Superior temporal gyrus (tissue), 1 donor: ENCODE measurements at regions not wholly inside any gene's neighbourhood (a gene's known extent, or its start where the extent isn't known, plus 50 kb on each side); places are given as distances from the start of the nearest gene placed in this dataset.
A peak's percentile ranks its signal among the peaks of the same experiment; 100 is the strongest.

Experiments
- DNase-seq: peaks from one replicate; pipeline ENCODE4 v3.0.0-alpha.2; 2016; ENCODE audit errors: extremely low spot score

DNA sequence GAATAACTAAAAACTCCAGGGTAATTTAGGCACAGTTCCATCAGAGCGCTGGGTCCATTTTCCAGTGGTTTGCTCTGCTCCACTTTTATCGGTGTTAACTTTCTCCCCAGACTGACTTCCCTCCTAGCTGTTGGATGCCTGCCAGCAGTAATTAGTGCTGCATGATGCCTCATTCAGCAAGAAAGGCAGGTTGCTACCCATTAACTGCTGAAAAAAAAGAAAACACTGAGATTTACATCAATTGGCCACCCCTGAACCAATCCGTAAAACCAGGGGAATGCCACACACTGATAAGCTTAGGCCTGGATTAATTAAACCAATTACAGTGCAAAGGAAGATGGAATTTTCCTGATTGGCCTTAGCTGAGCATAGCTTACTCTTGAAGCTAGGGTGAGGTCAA, 182.4 kb upstream of the CXXC4 start:
- DNase-seq: no peak

DNA sequence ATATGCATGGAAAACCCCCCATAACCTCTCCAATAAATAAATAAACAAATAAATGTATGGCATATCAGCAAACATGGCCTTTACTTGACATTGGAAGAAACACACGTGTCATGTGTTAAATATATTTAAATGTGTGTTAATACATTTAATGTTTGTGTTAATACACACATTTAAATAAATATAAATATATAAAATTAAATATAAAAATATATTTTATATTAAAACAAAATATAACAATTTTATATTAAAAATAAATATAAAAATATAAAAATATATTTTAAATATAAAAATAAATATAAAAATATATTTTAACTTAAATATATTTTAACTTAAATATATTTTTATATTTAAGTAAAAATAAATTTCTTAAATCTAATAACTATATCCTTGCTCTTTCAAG, 187.6 kb upstream of the CXXC4 start:
- no peak for DNase-seq

DNA sequence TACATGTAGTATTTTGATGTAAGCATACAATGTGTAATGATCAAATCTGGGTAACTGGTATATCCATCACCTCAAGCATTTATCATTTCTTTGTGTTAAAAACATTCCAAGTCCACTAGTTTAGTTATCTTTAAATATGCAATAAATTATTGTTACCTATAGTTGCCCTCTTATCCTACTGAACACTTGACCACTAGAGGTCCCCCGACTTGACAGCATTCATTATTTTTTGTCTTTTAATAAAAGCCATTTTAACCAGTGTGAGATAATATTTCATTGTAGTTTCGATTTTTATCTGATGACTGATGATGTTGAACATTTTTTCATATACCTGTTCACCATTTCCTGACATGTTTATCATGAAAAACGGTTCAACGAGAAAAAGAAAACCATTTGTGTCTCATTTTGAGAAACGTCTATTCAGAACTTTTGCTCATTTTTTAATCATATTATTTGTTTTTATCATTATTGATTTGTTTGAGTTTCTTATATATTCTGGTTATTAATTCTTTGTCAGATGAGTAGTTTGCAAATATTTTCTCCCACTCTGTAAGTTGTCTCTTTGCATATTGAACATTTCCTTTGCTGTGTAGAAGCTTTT, 199.0 kb upstream of the CXXC4 start:
- DNase-seq: no peak

DNA sequence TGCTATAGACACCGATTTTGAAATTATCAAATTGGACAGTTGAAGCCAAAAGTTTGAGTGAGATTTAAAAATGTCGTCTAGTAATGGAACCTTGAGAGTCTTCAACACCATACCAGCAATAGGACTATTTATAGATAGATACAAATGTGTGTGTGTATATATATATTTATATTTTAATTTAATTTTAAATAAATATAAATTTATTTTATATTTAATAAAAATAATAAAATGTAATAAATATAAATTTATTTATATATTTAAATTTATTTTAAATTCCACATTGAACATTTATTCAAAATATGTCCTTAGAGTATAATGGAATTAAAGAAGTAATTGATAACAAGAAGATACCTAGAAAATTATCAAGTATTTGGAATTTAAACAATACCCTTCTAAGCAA, 221.9 kb upstream of the CXXC4 start:
- no peak for DNase-seq

DNA sequence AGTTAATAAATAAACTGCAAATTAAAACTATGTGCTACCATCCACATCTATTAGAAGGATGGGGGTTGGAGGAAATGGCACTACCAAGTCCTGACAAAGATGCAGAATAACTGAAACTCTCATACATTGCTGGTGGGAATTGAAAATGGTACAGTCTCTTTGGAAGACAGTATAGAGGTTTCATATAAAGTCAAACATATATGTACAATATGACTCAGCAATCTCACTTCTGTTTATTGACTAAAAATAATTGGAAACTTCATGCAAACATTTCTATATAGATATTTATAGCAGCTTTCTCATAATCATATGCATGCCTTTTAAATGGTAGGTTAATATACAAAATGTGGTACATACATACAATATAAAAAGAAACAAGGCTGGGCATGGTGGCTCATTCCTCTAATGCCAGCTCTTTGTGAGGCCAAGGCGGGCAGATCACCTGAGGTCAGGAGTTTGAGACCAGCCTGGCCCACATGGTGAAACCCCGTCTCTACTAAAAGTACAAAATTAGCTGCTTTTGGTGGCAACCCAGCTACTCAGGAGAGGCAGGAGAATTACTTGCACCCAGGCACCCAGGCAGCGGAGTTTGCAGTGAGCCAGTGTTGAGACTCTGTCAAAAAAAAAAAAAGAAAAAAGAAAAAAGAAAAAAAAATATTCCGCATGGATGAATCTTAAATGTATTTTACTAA, 225.0 kb upstream of the CXXC4 start:
- DNase-seq: no peak

DNA sequence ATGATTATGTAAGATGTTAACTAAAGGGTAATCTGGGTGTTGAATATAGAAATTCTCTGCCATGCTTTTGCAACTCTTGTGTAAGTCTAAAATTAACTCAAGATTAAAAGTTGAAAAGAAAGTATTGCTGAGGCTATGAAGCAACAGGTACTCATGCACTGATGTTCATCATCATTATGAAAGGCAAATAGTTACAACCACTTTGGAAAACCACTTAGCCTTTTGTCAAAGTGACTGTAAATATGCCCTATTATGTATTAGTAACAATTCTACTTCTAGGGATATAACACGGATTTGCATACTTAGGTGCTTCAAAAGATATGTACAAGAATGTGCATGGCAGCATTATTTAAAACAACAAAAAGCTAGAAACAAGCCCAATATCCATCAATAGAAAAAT, 227.8 kb upstream of the CXXC4 start:
- DNase-seq: no peak

DNA sequence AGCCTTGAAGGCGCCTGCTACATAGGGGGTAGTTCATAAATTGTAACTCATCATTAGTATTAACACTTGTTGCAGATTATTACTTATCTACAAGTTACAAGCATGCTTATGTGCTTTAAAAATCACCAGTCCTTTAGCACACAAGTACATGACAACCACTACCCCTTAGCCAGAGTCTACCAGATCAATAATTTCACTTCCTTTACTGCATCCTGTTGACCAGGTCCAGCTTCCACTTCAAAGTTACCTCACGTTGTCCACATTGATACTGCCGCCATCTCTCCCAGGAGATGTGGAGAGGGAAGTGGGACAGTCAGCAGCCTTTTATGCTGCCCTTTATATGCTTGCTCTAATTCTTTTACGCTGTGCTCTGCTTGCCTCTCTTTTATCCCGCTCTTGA, 231.3 kb upstream of the CXXC4 start:
- DNase-seq: no peak

DNA sequence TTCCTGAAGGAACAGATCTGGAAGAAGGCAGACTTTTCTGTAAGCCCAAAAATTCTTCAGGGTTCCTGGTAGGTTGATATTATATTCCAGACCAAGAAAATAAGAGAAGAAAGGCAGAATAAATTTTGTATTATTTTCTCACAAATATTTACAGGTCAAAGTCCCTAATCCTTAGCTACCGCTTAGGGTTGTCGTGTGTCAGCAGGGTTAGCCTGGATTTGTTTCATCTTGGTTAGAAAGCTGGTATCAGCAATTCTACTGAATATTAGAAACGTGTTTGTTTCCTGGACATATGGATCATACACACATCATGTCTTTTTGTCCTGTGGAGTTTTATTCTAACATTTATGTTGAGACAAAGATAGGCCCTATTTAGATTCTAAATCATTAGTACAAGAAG, 232.9 kb upstream of the CXXC4 start:
- DNase-seq: no peak

DNA sequence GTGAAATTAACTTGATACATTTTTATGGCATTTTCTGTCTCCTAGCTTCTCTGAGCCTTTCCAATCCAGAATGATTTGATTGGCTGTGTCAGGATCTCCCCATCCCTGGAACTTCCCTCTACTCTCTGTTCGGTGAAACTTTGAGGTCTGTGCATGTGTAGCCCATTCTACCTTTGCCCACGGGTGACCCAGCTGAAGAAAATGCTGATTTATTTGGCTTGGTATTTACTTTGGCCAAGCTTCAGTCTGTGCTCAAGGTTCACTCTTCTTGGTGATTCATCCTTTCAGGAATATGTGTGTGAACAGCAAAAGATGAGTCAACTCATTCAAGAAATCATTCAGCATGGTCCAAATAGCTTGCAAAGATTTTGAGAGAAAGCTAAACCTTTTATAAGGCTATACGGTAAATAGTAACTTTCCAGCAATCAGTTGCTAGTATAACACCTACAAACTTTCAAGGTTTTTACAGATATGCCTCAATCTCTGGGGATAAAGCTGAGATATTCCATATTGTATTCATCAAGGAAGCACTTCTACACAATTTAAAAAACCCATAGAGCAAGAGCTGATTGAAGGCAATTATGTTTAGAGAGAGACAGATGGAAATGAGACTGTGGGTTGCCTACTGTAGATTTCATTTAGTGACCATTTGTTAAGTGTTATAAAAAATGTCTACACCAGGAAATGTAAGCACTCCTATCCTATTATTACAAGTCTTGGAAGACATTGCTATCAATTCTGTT, 233.9 kb upstream of the CXXC4 start:
- DNase-seq: peak; percentile 26

DNA sequence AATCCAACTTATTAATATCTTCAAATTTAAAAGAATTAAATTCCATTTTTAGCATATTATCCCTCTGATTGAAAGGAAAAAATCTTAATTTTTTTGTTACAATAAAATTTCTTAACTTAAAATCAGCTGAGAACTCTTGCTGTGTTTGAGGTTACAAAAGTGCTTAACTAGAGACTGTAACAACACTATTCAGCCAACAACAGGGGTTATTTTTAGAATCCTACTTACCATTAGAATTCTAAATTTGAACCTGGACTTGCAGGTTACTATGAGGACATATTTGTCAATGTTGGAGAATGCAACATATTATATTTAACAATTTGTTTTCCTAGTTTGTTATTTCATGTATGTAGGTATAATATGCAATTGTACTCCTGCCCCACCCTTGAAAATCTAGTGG, 238.1 kb upstream of the CXXC4 start:
- no peak for DNase-seq

DNA sequence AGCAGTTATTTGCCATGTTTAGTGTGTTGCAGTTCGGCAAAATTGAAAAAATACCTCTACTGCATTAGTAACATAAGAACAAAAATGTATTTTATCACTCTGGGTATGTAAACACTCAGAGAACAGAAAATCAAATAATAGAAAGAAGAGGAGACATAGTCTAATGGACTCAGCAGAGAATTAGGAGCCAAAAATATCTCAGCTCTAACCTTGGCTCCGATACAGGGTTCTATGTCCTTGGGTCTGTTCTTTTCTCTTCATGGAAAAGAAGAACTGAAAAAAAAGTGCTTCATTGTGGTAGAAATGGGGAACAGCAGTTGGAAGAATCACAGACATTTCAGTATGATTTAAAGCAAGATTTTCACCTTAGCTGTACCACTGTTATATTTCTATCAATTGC, 240.5 kb upstream of the CXXC4 start:
- DNase-seq: no peak

DNA sequence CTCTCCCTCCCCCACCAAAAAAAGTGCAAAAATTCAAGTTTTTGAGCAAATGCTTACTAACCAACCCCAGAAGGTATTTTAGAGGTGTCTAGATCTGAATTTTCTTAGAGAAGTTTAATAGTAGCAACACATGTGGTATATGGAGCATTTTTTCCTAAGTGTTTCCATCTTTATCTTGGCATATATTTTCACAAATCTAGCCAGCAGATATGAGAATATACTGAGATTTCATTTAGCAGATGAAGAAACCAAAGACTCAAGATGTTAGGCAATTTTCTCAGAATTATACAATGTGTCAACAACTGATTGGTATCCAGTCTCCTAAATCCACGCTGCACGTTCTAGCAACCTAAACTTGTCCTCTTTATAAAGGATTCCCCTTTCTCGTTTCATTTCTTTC, 245.5 kb upstream of the CXXC4 start:
- DNase-seq: no peak

DNA sequence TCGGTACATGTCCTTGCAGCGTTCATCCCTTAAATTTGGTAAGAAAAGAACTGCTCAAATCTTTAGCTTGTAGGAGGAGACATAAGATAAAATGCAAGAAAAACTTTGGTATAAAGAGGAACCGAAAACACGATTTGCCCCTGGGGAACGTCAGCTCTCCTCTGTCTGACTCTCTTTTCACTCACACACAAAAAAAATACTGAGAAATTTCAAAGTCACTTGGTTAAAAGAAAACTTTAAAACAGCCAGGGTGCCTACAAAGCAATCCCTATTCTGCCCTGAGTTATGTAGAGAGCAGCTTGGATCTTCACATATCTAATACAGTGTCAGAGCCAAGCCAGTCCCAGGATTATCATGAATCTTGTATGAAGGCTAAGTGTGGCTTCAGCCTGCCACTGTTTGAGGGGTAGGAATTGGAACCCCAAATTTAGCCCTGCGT, 248.5 kb upstream of the CXXC4 start:
- DNase-seq: no peak

DNA sequence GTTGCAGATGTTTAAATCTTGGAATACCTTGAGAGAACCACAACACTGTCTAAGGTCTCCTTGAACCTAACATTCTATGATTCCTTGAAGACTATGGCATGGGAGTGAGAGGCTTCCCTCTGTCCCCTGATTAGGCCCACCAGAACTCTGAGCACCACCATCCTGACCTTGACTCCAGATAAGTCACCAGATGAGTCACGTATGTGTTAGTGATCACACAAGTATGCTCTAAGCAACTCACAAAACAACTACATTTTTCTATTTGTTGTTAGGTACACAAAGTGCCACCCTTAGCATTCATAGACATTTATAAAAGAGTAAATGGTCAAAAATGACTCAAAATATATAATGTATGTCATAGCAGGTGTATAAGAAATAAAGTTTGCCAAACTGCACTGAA, 252.9 kb upstream of the CXXC4 start:
- no peak for DNase-seq

DNA sequence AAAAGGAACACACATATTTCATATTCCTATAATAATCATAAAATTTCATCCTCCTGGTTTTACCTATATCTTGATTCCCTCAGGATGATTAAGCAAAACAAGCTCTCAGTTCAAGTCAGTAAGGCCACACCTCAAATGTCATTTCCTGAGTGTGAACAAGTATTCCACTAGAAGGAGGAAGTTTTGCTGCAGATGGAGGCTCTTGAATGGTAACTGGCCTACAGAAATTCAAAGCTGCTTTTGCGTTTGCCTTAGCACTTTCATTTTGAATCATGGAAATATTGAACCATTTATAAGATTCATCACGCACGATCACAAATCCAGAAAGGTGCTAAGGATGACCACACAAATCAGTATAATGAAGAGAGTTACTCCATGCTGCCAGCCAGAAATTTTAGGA, 254.4 kb upstream of the CXXC4 start:
- DNase-seq: no peak

DNA sequence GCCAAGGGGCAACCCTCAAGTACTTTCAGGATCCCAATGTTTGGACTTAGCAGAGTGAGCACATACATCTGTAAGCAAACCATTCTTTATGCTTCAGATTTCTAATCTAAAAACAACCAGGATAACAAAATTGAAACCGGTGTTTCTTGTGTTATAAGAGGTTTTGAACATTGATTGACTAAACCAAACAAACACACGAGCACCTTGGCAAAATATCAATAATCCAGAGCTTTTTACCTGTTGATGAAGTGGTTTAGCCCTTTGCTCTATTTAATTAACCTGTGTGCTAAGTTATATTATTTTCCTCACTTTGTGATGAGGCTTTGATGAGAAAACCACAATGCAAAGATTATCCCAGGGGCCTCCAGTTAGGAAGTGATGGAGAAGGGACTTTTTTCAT, 255.3 kb upstream of the CXXC4 start:
- no peak for DNase-seq

DNA sequence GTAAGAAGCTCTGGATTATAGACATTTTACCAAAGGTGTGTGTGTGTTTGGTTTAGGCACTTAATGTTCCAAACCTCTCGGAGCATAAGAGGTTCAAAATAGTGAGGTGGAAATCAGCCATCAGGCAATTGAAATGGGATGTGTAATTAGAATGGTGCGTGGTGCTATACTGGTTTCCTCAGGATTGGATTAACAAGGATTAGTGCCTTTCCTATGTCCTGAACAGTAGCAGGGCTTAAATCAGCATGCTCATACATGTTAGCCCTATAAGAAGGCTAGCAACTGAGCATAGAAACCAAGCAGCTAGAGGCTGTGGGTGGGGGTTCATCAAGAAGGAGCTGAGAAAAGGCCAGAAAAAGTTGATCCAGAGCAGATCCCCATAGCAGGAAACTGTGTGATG, 256.8 kb upstream of the CXXC4 start:
- DNase-seq: no peak

DNA sequence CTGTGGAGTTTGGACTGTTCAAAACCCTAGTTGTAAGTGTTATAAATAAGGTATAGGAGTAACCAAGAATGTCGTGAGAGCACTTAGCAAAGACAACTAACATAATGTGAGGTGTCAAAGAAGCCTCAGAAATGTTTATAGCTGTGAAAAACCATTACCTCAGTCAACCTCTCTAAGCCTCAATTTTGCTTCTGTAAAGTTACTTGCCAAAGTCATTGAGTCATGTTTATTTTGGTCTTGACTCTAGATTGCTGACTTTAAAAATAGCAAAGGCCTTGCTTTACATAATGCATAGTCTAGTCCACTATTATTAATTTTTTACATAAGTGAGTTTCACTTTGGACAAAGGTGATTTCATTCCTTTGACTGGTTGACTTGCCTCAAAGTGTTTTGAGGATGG, 257.6 kb upstream of the CXXC4 start:
- DNase-seq: no peak

DNA sequence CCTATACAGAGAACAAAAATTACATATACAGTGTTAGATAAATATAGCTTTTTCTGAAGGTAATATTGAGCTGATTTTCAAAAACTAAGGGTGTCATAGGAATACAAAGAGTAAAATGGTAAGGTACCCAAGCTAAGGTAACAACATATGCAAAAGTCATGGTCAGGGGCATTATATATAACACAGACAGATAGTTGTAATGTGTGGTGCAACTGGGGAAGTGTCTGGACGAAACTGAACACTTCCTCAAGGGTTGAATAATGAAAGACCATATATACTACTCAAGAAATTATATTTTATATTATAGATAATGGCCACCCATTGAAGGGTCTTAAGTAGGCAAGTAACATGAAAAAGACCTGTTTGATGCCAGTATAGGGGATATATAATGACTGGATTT, 262.1 kb upstream of the CXXC4 start:
- DNase-seq: no peak

DNA sequence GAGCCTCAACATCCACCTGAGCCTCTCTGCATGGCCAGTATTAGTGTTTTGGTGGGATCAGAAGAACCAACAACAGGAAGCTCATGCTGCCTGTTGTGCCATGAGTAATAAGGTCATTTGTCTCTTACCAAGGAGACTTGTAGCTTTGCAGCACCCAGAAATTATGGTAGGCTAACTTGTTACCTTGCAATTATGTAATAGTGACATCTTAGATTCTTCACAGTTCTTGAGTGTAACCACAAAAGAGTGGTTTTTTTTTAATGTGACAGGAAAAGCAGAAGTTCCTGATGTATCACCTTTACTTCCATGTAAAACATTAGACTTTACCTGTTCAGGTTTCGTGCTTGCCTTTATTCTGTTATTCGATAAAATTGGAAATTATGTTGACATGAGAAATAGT, 263.9 kb upstream of the CXXC4 start:
- no peak for DNase-seq

DNA sequence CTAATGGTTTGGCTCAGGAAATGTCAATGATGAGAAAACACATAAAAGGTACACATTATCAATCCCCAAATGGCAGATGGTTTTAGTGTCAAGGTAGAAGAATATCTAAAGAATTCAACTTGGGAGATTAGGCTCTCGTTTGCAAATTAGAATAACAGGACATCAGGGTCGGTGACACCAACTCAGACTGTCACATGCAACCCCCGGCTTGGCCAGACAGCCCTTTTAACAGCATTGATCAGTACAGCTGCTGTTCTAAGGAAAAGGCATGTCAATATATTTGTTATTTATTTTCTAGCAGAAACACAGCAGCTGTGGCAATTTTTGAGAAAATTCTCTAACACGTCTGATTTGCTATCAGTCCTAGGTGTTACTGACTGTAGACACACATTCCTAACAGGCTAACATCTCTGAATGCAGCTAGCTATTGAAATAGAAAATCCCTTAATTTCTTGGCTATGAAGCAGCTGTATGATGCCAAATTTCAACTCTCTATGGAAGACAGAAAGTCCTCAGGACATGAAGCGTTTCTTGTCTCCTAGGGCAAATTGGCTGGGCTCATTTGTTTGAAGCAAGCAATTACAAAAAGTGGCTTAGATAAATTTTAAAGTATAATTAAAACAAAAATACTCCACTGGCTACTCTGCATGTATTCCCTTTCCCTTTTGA, 269.0 kb upstream of the CXXC4 start:
- no peak for DNase-seq

DNA sequence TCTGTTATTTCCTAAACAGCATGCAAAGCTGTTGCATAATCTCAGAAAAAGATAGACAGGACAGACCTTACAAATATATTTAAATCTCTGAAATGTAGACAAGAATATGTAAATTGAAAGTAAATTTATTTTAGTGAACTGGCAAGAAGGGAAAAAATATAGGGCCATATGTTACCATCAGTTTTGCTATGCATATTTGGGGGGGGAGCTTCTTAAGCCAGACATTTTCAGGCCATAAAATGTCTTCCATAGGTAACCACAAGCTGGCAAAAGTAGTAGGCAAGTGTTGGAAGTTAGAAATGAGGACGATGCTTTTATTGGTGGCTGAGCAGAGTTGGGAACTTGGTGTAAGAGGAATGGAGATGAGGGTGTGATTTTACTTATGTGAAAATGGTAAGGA, 272.0 kb upstream of the CXXC4 start:
- no peak for DNase-seq

DNA sequence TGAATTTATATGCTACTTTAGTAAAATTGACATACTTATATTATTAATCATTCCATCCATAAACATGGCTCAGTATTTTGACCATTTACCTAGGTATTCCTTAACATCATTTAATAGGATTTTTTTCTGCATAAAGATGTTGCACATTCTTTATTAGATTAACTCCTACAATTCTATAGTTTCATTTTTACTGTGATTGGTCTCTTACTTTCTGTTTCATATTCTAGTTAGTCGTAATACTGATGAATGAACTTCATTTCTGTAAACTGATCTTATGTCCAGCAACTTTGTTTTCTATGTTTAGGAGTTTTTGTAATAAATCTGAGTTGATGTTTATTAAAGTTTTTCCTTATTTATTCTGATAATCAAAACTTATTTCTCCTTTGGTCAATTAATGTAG, 278.2 kb upstream of the CXXC4 start:
- DNase-seq: no peak
